ENCODE measurements at regions not wholly inside any gene's neighbourhood (a gene's known extent, or its start where the extent isn't known, plus 50 kb on each side); places are given as distances from the start of the nearest gene placed in this dataset.

DNA sequence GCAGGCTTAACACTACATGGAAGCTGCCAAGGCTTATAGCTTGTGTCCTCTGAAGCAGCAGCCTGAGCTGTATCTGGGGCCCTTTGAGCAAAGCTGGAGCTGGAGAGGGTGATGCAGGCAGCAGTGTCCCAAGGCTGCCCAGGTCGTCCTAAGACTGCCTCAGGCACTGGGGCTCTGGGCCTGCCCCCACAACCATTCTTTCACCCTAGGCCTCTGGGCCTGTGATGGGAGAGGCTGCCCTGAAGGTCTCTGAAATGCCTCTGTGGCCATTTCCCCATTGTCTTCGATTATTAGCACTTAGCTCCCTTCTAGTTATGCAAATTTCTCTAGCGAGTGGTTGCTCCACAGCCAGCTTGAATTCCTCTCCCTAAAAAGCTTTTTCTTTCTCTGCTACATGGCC is 142.0 kb downstream of the LRIG2 start:
- Mint-ChIP-seq H3K36me3 (peaks cover 27% of the 10 kb centered on the region), H3K27ac (no peak overlapping the region), H3K4me1 (peaks cover 25% of the 10 kb centered on the region), H3K27me3 (ENCODE audit: low read depth) (peaks cover 3% of the 10 kb centered on the region; the same call in 1 of the 2 replicates), H3K4me3 (no peak overlapping the region), H3K9me3 (peaks cover 33% of the 10 kb centered on the region)
- DNase-seq (ENCODE audit: low spot score) (no peak), ATAC-seq (no peak)
- ChIA-PET CTCF (no interaction called here), POLR2A (no interaction called here)
- TF ChIP-seq ZNF396 (CRISPR knock-in tag; IDR thresholded peaks at IDR 0.05; ENCODE audit: borderline replicate concordance) (no peak), RELA (CRISPR knock-in tag; IDR thresholded peaks at IDR 0.05; ENCODE audit: borderline replicate concordance) (no peak), CBFB (CRISPR knock-in tag; IDR thresholded peaks at IDR 0.05; ENCODE audit: low read depth) (no peak), HMGXB4 (CRISPR knock-in tag; IDR thresholded peaks at IDR 0.05) (no peak), ZNF263 (CRISPR knock-in tag; IDR thresholded peaks at IDR 0.05; ENCODE audit: low read depth) (no peak), TP53 (CRISPR knock-in tag; IDR thresholded peaks at IDR 0.05) (no peak), NFYB (CRISPR knock-in tag; conservative IDR thresholded peaks at IDR 0.05; ENCODE audit: low read depth) (no peak), FOXP4 (CRISPR knock-in tag; IDR thresholded peaks at IDR 0.05) (no peak), MXD4 (CRISPR knock-in tag; IDR thresholded peaks at IDR 0.05; ENCODE audit: borderline replicate concordance) (no peak), ZNF416 (CRISPR knock-in tag; IDR thresholded peaks at IDR 0.05) (no peak), ZNF317 (CRISPR knock-in tag; IDR thresholded peaks at IDR 0.05; ENCODE audit: borderline replicate concordance, low read depth) (no peak), TEAD1 (CRISPR knock-in tag; IDR thresholded peaks at IDR 0.05) (no peak), HMGA2 (CRISPR knock-in tag; IDR thresholded peaks at IDR 0.05) (no peak), ZNF425 (CRISPR knock-in tag; conservative IDR thresholded peaks at IDR 0.05) (no peak)
- TF ChIP-seq, protein P1, sequence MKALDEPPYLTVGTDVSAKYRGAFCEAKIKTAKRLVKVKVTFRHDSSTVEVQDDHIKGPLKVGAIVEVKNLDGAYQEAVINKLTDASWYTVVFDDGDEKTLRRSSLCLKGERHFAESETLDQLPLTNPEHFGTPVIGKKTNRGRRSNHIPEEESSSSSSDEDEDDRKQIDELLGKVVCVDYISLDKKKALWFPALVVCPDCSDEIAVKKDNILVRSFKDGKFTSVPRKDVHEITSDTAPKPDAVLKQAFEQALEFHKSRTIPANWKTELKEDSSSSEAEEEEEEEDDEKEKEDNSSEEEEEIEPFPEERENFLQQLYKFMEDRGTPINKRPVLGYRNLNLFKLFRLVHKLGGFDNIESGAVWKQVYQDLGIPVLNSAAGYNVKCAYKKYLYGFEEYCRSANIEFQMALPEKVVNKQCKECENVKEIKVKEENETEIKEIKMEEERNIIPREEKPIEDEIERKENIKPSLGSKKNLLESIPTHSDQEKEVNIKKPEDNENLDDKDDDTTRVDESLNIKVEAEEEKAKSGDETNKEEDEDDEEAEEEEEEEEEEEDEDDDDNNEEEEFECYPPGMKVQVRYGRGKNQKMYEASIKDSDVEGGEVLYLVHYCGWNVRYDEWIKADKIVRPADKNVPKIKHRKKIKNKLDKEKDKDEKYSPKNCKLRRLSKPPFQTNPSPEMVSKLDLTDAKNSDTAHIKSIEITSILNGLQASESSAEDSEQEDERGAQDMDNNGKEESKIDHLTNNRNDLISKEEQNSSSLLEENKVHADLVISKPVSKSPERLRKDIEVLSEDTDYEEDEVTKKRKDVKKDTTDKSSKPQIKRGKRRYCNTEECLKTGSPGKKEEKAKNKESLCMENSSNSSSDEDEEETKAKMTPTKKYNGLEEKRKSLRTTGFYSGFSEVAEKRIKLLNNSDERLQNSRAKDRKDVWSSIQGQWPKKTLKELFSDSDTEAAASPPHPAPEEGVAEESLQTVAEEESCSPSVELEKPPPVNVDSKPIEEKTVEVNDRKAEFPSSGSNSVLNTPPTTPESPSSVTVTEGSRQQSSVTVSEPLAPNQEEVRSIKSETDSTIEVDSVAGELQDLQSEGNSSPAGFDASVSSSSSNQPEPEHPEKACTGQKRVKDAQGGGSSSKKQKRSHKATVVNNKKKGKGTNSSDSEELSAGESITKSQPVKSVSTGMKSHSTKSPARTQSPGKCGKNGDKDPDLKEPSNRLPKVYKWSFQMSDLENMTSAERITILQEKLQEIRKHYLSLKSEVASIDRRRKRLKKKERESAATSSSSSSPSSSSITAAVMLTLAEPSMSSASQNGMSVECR (CRISPR knock-in tag; IDR thresholded peaks at IDR 0.05; ENCODE audit: borderline replicate concordance) = no peak
- TF ChIP-seq, protein P2, sequence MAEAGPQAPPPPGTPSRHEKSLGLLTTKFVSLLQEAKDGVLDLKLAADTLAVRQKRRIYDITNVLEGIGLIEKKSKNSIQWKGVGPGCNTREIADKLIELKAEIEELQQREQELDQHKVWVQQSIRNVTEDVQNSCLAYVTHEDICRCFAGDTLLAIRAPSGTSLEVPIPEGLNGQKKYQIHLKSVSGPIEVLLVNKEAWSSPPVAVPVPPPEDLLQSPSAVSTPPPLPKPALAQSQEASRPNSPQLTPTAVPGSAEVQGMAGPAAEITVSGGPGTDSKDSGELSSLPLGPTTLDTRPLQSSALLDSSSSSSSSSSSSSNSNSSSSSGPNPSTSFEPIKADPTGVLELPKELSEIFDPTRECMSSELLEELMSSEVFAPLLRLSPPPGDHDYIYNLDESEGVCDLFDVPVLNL (CRISPR knock-in tag; IDR thresholded peaks at IDR 0.05; ENCODE audit: borderline replicate concordance, low read depth) = no peak
- TF ChIP-seq, protein P3, sequence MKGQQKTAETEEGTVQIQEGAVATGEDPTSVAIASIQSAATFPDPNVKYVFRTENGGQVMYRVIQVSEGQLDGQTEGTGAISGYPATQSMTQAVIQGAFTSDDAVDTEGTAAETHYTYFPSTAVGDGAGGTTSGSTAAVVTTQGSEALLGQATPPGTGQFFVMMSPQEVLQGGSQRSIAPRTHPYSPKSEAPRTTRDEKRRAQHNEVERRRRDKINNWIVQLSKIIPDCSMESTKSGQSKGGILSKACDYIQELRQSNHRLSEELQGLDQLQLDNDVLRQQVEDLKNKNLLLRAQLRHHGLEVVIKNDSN (CRISPR knock-in tag; IDR thresholded peaks at IDR 0.05) = no peak

Data from WTC11 (cell line).